ENCODE measurements at regions not wholly inside any gene's neighbourhood (a gene's known extent, or its start where the extent isn't known, plus 50 kb on each side); places are given as distances from the start of the nearest gene placed in this dataset.

- FAIRE-seq (no peak), DNase-seq (ENCODE audit: insufficient read length, low spot score) (no peak)
Observed at GRCh38 chr2:16250466-16250865, 310.1 kb downstream of the MYCN start.

- FAIRE-seq (no peak), DNase-seq (ENCODE audit: insufficient read length, low spot score) (no peak)
Observed at GRCh38 chr2:16250056-16250425, 309.7 kb downstream of the MYCN start.

- DNase-seq (ENCODE audit: insufficient read length, low spot score), result no peak
- FAIRE-seq, result no peak
Observed at GRCh38 chr2:16249246-16250055, 309.1 kb downstream of the MYCN start.

- FAIRE-seq (no peak), DNase-seq (ENCODE audit: insufficient read length, low spot score) (no peak)
Observed at GRCh38 chr2:16248571-16249105, 308.3 kb downstream of the MYCN start.

GRCh38 chr2:16247326-16248122, 307.2 kb downstream of the MYCN start:
- DNase-seq (ENCODE audit: insufficient read length, low spot score), result no peak

GRCh38 chr2:16246911-16247310, 306.6 kb downstream of the MYCN start:
- FAIRE-seq, result no peak
- no peak for DNase-seq (ENCODE audit: insufficient read length, low spot score)

More at GRCh38 chr2:16247326-16248122, 307.2 kb downstream of the MYCN start:
- FAIRE-seq, result no peak

GRCh38 chr2:16246281-16246850, 306.0 kb downstream of the MYCN start:
- DNase-seq (ENCODE audit: insufficient read length, low spot score) (no peak), FAIRE-seq (no peak)

- no peak for FAIRE-seq
- DNase-seq (ENCODE audit: insufficient read length, low spot score), result no peak
Observed at GRCh38 chr2:16245481-16246054, 305.2 kb downstream of the MYCN start.

- DNase-seq (ENCODE audit: insufficient read length, low spot score), result no peak
- FAIRE-seq, result no peak
Observed at GRCh38 chr2:16244966-16245320, 304.6 kb downstream of the MYCN start.

- FAIRE-seq, result no peak
- no peak for DNase-seq (ENCODE audit: insufficient read length, low spot score)
Observed at GRCh38 chr2:16244153-16244965, 304.0 kb downstream of the MYCN start.

GRCh38 chr2:16243411-16243996, 303.2 kb downstream of the MYCN start:
- FAIRE-seq (no peak), DNase-seq (ENCODE audit: insufficient read length, low spot score) (no peak)

- FAIRE-seq (no peak), DNase-seq (ENCODE audit: insufficient read length, low spot score) (no peak)
Observed at GRCh38 chr2:16242906-16243305, 302.6 kb downstream of the MYCN start.

GRCh38 chr2:16241166-16242160, 301.1 kb downstream of the MYCN start:
- FAIRE-seq (no peak), DNase-seq (ENCODE audit: insufficient read length, low spot score) (no peak)

- FAIRE-seq, result no peak
Observed at GRCh38 chr2:16240402-16240801, 300.1 kb downstream of the MYCN start.

GRCh38 chr2:16239296-16239850, 299.0 kb downstream of the MYCN start:
- FAIRE-seq, result no peak

More at GRCh38 chr2:16240402-16240801, 300.1 kb downstream of the MYCN start:
- no peak for DNase-seq (ENCODE audit: insufficient read length, low spot score)

GRCh38 chr2:16238786-16239185, 298.4 kb downstream of the MYCN start:
- no peak for DNase-seq (ENCODE audit: insufficient read length, low spot score)
- no peak for FAIRE-seq

More at GRCh38 chr2:16239296-16239850, 299.0 kb downstream of the MYCN start:
- no peak for DNase-seq (ENCODE audit: insufficient read length, low spot score)

- FAIRE-seq, result no peak
- DNase-seq (ENCODE audit: insufficient read length, low spot score), result no peak
Observed at GRCh38 chr2:16238001-16238761, 297.8 kb downstream of the MYCN start.

GRCh38 chr2:16235747-16236146, 295.4 kb downstream of the MYCN start:
- FAIRE-seq (no peak), DNase-seq (ENCODE audit: insufficient read length, low spot score) (no peak)
